IMR-90 (cell line): ENCODE measurements at regions not wholly inside any gene's neighbourhood (a gene's known extent, or its start where the extent isn't known, plus 50 kb on each side); places are given as distances from the start of the nearest gene placed in this dataset.

Source experiments
- ATAC-seq: fragments of 200-7000 bp; cut with Tn5 transposase; 2 replicates; pipeline ENCODE4 v1.9.1; 2020; ENCODE audit warnings: low read depth, mild to moderate bottlenecking, moderate library complexity
- BruUV-seq: library from RNA; stranded (reverse); fragments of 400-500 nt; replicated peaks from 2 replicates; lab custom pipeline; 2021; lab: Mats Ljungman, UMichigan
- CTCF ChIA-PET: fragments of 300-600 bp; formaldehyde crosslinking; extraction: SDS; loops from one replicate; lab custom pipeline; 2021; ENCODE audit warnings: antibody characterized with exemption; lab: Yijun Ruan, JAX
- POLR2A ChIA-PET: fragments of 300-600 bp; sonication (Branson Sonifier 250); formaldehyde crosslinking; loops from one replicate; lab custom pipeline; 2022; ENCODE audit warnings: antibody characterized with exemption; ENCODE audit not compliant: unreplicated experiment; lab: Charles Lee
- DNase-seq: peaks from one replicate; pipeline ENCODE4 v3.0.0; 2013
- H2AFZ ChIP-seq: replicated peaks from 2 replicates; pipeline ENCODE3; 2013; ENCODE audit warnings: low read length, mild to moderate bottlenecking; ENCODE audit not compliant: poor library complexity
- H2AK5ac ChIP-seq: 2 replicates; pipeline ENCODE4 v1.6.1; 2013; ENCODE audit warnings: low read depth, low read length, inconsistent platforms
- H2AK9ac ChIP-seq: replicated peaks from 2 replicates; pipeline ENCODE3; 2013; ENCODE audit warnings: mild to moderate bottlenecking, low read depth, low read length, moderate library complexity; ENCODE audit not compliant: poor library complexity
- H2BK120ac ChIP-seq: 2 replicates; pipeline ENCODE4 v1.6.1; 2013; ENCODE audit warnings: low read depth, low read length, inconsistent platforms
- H2BK15ac ChIP-seq: 3 replicates; pipeline ENCODE4 v1.6.1; 2013; ENCODE audit warnings: low read depth, low read length, inconsistent platforms
- H2BK20ac ChIP-seq: 2 replicates; pipeline ENCODE4 v1.6.1; 2013; ENCODE audit warnings: low read depth, mild to moderate bottlenecking, inconsistent platforms, low read length, moderate library complexity
- H2BK5ac ChIP-seq: 2 replicates; pipeline ENCODE4 v1.6.1; 2013; ENCODE audit warnings: mild to moderate bottlenecking, low read depth, low read length, inconsistent platforms; ENCODE audit not compliant: poor library complexity, severe bottlenecking
- H3K14ac ChIP-seq: replicated peaks from 2 replicates; pipeline ENCODE4 v1.6.1; 2013; ENCODE audit warnings: low read depth, low read length, inconsistent platforms
- H3K18ac ChIP-seq: 2 replicates; pipeline ENCODE4 v1.6.1; 2013; ENCODE audit warnings: low read depth, low read length, control low read depth
- H3K23ac ChIP-seq: 2 replicates; pipeline ENCODE4 v1.6.1; 2013; ENCODE audit warnings: low read depth, low read length, inconsistent platforms
- H3K27ac ChIP-seq: 2 replicates; pipeline ENCODE4 v1.5.1; 2013; ENCODE audit warnings: mild to moderate bottlenecking, control low read depth, low read length; ENCODE audit not compliant: insufficient read depth
- H3K27me3 ChIP-seq: 2 replicates; pipeline ENCODE4 v1.6.1; 2013; ENCODE audit warnings: low read length; ENCODE audit not compliant: control insufficient read depth, insufficient read depth
- H3K36me3 ChIP-seq: 2 replicates; pipeline ENCODE4 v1.6.1; 2013; ENCODE audit warnings: low read length, mixed read lengths; ENCODE audit not compliant: control insufficient read depth, insufficient read depth
- H3K4ac ChIP-seq: 2 replicates; pipeline ENCODE4 v1.6.1; 2013; ENCODE audit warnings: low read depth, low read length, inconsistent platforms
- H3K4me1 ChIP-seq: 2 replicates; pipeline ENCODE4 v1.6.1; 2013; ENCODE audit warnings: low read length, mixed read lengths; ENCODE audit not compliant: control insufficient read depth, insufficient read depth
- H3K4me2 ChIP-seq: 2 replicates; pipeline ENCODE4 v1.6.1; 2013; ENCODE audit warnings: low read depth, mild to moderate bottlenecking, control low read depth, low read length, moderate library complexity
- H3K4me3 ChIP-seq: 2 replicates; pipeline ENCODE4 v1.5.1; 2013; ENCODE audit warnings: low read depth, mild to moderate bottlenecking, control low read depth, low read length, moderate library complexity; ENCODE audit not compliant: insufficient read depth
- H3K56ac ChIP-seq: 2 replicates; pipeline ENCODE4 v1.6.1; 2013; ENCODE audit warnings: low read length, inconsistent platforms; ENCODE audit not compliant: insufficient read depth; ENCODE audit errors: extremely low read depth
- H3K79me1 ChIP-seq, 2 experiments: 2 replicates each; pipeline ENCODE4 v1.6.1; 2013; ENCODE audit warnings: low read length in 2 of 2, inconsistent platforms in 1 of 2, low read depth in 1 of 2
- H3K9ac ChIP-seq: 2 replicates; pipeline ENCODE4 v1.6.1; 2013; ENCODE audit warnings: low read depth, low read length, control low read depth
- H3K9me1 ChIP-seq: 2 replicates; pipeline ENCODE4 v1.6.1; 2013; ENCODE audit warnings: low read length, inconsistent platforms; ENCODE audit not compliant: insufficient read depth
- H3K9me3 ChIP-seq: 2 replicates; pipeline ENCODE4 v1.6.1; 2013; ENCODE audit warnings: low read length; ENCODE audit not compliant: control insufficient read depth, insufficient read depth
- H4K20me1 ChIP-seq: 2 replicates; pipeline ENCODE4 v1.6.1; 2013; ENCODE audit warnings: low read length, inconsistent platforms; ENCODE audit not compliant: insufficient read depth
- H4K5ac ChIP-seq: 2 replicates; pipeline ENCODE4 v1.6.1; 2013; ENCODE audit warnings: mild to moderate bottlenecking, low read depth, low read length, control low read depth
- H4K8ac ChIP-seq, 2 experiments: 2 replicates each; pipeline ENCODE4 v1.6.1; 2013; ENCODE audit warnings: low read depth in 2 of 2, low read length in 2 of 2, control low read depth in 1 of 2, inconsistent platforms in 1 of 2
- H4K91ac ChIP-seq: 2 replicates; pipeline ENCODE4 v1.6.1; 2013; ENCODE audit warnings: low read depth, low read length, inconsistent platforms; ENCODE audit not compliant: insufficient read depth
- CEBPB ChIP-seq: IDR thresholded peaks from 2 replicates; pipeline ENCODE4 v1.6.1; 2012; ENCODE audit warnings: low read depth, low read length, improper control_type of control experiment
- MAFK ChIP-seq: IDR thresholded peaks from 2 replicates; pipeline ENCODE4 v1.6.1; 2012; ENCODE audit warnings: low read depth, low read length, improper control_type of control experiment
- WGBS, 2 experiments: methylation state at CpG; one replicate each; pipeline versions ENCODE4 v1.1.5 to v1.1.7; 2013; ENCODE audit warnings: missing lambda C conversion rate in 2 of 2; ENCODE audit not compliant: insufficient read length in 1 of 2; ENCODE audit errors: extremely low coverage in 2 of 2; 5-methylcytosine and 5-hydroxymethylcytosine counted together
- dilution Hi-C: fragments of 300-500 bp; cut with HindIII; formaldehyde crosslinking; loops from one replicate; pipeline ENCODE4 v1.14.3; 2018; ENCODE audit warnings: low sequenced_read_pairs; ENCODE audit not compliant: unreplicated experiment
- in situ Hi-C: fragments of 300-500 bp; cut with MboI; formaldehyde crosslinking; loops from 3 replicates; pipeline ENCODE4 v1.14.3; 2019; ENCODE audit warnings: low sequenced_read_pairs, inconsistent platforms, mixed read lengths
- intact Hi-C: fragments of 100-400 bp; cut with micrococcal nuclease; formaldehyde crosslinking; loops from 2 replicates; pipeline ENCODE4 v1.10.0; 2022

DNA sequence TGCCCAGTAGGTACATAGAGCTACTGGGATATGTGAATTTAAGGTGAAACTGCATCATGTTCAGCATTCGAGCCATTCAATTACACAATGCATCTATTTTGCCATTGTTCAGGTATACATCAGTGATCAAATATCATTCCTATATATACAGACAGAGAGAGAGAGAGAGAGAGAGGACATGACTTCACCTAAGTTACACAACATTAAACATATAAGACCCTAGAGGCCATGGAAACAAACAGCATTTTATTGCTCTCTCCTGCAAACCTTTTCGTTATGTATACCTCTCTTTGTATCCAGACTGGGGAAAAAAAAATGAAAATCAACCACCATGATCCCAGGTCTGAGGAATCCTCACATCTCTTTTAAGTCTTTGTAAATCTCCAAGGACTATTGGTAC is 1829.1 kb downstream of the LRRC4C start:
- Histone ChIP-seq H2BK5ac (no peak overlapping the region), H2AK5ac (no peak overlapping the region), H3K9me1 (no peaks in the 10 kb centered on the region), H3K4me2 (no peak overlapping the region), H2BK15ac (no peak overlapping the region), H3K9ac (no peak overlapping the region), H3K56ac (no peak overlapping the region), H3K79me1 (no peaks in the 10 kb centered on the region), H3K23ac (no peak overlapping the region), H3K14ac (no peak overlapping the region), H3K4me1 (no peaks in the 10 kb centered on the region), H4K5ac (no peak overlapping the region), H4K91ac (no peak overlapping the region), H3K36me3 (no peaks in the 10 kb centered on the region), H3K18ac (no peak overlapping the region), H4K20me1 (no peaks in the 10 kb centered on the region), H3K9me3 (no peaks in the 10 kb centered on the region; the same call in 1 of the 2 replicates), H3K27me3 (no peaks in the 10 kb centered on the region), H4K8ac (no peak overlapping the region), H3K27ac (no peak overlapping the region), H2BK120ac (no peak overlapping the region), H2BK20ac (no peak overlapping the region), H3K4ac (no peak overlapping the region), H2AK9ac (no peak overlapping the region), H2AFZ (no peak overlapping the region), H3K4me3 (no peak overlapping the region)
- BruUV-seq = no TSS peak
- CTCF ChIA-PET = no interaction called here
- no peak for DNase-seq
- in situ Hi-C loops (no loop called here), intact Hi-C loops (no loop called here), dilution Hi-C loops (no loop called here)
- no peak for ATAC-seq
- no CpG with 5 or more reads among the region's 2 CpGs for WGBS, 2 experiments
- POLR2A ChIA-PET = no interaction called here
- TF ChIP-seq MAFK (no peak), CEBPB (peak; percentile 60)
